HG03103 (cell line): ENCODE measurements at regions not wholly inside any gene's neighbourhood (a gene's known extent, or its start where the extent isn't known, plus 50 kb on each side); places are given as distances from the start of the nearest gene placed in this dataset.

ENCODE experiments used
- ATAC-seq: cut with Tn5 transposase; IDR thresholded peaks from one replicate; pipeline ENCODE4 v1.9.1; 2021; ENCODE audit warnings: low read depth; ENCODE audit not compliant: unreplicated experiment

GRCh38 chr2:160936044-160936806 is 224.0 kb upstream of the TANK start:
- ATAC-seq = no peak

GRCh38 chr2:160940271-160940670 is 220.0 kb upstream of the TANK start:
- ATAC-seq = no peak

- ATAC-seq = peak; percentile 68
Measured at GRCh38 chr2:160940699-160941098, 219.5 kb upstream of the TANK start.

- ATAC-seq = no peak
Measured at GRCh38 chr2:160941290-160941846, 218.9 kb upstream of the TANK start.

- no peak for ATAC-seq
Measured at GRCh38 chr2:160942476-160943142, 217.6 kb upstream of the TANK start.

- no peak for ATAC-seq
Measured at GRCh38 chr2:160943414-160943813, 216.8 kb upstream of the TANK start.

GRCh38 chr2:160952464-160953254 is 207.6 kb upstream of the TANK start:
- ATAC-seq = no peak

- no peak for ATAC-seq
Measured at GRCh38 chr2:160955578-160955977, 204.7 kb upstream of the TANK start.

GRCh38 chr2:160956243-160956802 is 203.9 kb upstream of the TANK start:
- ATAC-seq = no peak

- no peak for ATAC-seq
Measured at GRCh38 chr2:160963957-160964356, 196.3 kb upstream of the TANK start.

- no peak for ATAC-seq
Measured at GRCh38 chr2:160967523-160967922, 192.7 kb upstream of the TANK start.

- no peak for ATAC-seq
Measured at GRCh38 chr2:160968183-160968582, 192.0 kb upstream of the TANK start.

- no peak for ATAC-seq
Measured at GRCh38 chr2:160970052-160970965, 189.9 kb upstream of the TANK start.

- ATAC-seq = no peak
Measured at GRCh38 chr2:160973991-160974390, 186.2 kb upstream of the TANK start.

GRCh38 chr2:160974803-160975202 is 185.4 kb upstream of the TANK start:
- ATAC-seq = no peak

GRCh38 chr2:160976797-160977196 is 183.4 kb upstream of the TANK start:
- no peak for ATAC-seq

- ATAC-seq = no peak
Measured at GRCh38 chr2:160977376-160977775, 182.9 kb upstream of the TANK start.

- ATAC-seq = no peak
Measured at GRCh38 chr2:160977854-160978253, 182.4 kb upstream of the TANK start.

- ATAC-seq = no peak
Measured at GRCh38 chr2:160984426-160985077, 175.7 kb upstream of the TANK start.
